HG03432 (cell line): ENCODE measurements at regions not wholly inside any gene's neighbourhood (a gene's known extent, or its start where the extent isn't known, plus 50 kb on each side); places are given as distances from the start of the nearest gene placed in this dataset.
"Not testable (repeated sequence)": the region's sequence is repeated elsewhere in the genome, so short reads cannot be mapped to it uniquely, and the experiment has no call there.

Source experiments
- ATAC-seq: cut with Tn5 transposase; IDR thresholded peaks from one replicate; pipeline ENCODE4 v1.9.1; 2021; ENCODE audit warnings: mild to moderate bottlenecking, moderate library complexity; ENCODE audit not compliant: unreplicated experiment

DNA sequence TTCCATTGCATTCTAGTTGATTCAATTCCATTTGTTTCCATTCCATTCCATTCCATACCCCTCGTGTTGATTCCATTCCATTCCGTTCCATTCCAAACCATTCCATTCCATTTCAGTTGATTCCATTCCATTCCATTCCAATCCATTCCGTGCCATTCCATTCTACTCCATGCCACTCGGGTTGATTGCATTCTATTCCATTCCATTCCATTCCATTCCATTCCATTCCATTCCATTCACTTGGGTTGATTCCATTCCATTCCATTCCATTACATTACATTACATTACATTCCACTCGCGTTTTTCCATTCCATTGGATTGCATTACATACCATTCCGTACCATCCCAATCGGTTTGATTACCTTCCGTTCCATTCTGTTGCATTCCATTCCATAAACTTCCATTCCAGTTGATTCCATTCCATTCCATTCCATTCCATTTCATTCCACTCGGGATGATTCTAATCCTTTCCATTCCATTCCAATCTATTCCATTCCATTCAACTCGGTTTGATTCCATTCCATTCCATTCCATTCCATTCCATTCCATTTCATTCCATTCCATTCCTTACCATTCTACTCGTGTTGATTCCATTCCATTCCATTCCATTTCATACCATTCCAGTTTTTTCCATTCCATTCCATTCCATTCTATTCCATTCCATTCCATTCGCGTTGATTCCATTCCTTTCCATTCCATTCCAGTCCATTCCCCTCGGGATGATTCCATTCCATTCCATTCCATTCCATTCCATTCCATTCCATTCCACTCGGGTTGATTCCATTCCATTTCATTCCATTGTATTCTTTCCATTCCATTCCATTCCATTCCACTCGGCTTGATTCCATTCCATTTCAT, 1140.4 kb downstream of the RPIA start:
- no peak for ATAC-seq

GRCh38 chr2:89833116-89833779, 1141.8 kb downstream of the RPIA start:
- ATAC-seq, result peak; percentile 54

- ATAC-seq, result no peak
Observed at GRCh38 chr2:89833780-89834117, 1142.3 kb downstream of the RPIA start.

DNA sequence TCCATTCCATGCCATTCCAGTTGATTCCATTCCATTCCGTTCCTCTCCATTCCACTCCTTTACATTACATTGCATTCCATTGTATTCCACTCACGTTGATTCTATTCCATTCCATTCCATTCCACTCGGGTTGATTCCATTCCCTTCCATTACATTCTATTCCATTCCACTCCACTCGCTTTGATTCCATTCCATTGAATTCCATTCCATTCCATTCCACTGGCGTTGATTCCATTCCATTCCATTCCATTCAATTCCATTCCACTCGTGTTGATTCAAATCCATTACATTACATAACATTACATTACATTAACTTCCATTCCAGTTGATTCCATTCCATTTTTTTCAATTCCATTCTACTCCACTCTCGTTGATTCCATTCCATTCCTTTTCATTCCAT, 1142.8 kb downstream of the RPIA start:
- no peak for ATAC-seq

- not testable (repeated sequence) for ATAC-seq
Observed at GRCh38 chr2:89836326-89836725, 1144.9 kb downstream of the RPIA start.

DNA sequence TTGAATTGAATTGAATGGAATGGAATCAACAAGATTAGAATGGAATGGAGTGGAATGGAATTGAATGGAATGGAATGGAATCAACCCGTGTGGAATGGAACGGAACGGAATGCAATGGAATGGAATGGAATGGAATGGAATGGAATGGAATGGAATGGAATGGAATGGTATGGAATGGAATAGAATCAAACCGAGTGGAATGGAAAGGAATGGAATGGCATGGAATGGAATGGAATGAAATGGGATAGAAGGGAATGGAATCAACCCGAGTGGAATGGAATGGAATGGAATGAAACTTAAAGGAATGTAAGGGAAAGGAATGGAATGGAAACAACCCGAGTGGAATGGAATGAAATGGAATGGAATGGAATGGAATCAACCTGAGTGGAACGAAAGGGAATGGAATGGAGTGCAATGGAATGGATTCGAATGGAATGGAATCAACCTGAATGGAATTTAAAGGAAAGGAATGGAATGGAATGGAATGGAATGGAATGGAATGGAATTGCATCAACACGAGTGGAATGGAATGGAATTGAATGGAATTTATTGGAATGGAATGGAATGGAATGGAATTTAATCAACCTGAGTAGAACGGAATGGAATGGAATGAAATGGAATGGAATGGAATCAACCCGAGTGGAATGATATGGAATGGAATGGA, 1146.6 kb downstream of the RPIA start:
- ATAC-seq, result no peak

GRCh38 chr2:89840175-89840574, 1148.7 kb downstream of the RPIA start:
- ATAC-seq, result not testable (repeated sequence)

GRCh38 chr2:89840781-89841475, 1149.5 kb downstream of the RPIA start:
- not testable (repeated sequence) for ATAC-seq

- ATAC-seq, result peak; percentile 30
Observed at GRCh38 chr2:89841476-89841840, 1150.0 kb downstream of the RPIA start.

- ATAC-seq, result no peak
Observed at GRCh38 chr2:89842180-89842908, 1150.9 kb downstream of the RPIA start.

GRCh38 chr2:89844221-89844943, 1152.9 kb downstream of the RPIA start:
- ATAC-seq, result no peak

- ATAC-seq, result no peak
Observed at GRCh38 chr2:89845532-89845931, 1154.1 kb downstream of the RPIA start.

DNA sequence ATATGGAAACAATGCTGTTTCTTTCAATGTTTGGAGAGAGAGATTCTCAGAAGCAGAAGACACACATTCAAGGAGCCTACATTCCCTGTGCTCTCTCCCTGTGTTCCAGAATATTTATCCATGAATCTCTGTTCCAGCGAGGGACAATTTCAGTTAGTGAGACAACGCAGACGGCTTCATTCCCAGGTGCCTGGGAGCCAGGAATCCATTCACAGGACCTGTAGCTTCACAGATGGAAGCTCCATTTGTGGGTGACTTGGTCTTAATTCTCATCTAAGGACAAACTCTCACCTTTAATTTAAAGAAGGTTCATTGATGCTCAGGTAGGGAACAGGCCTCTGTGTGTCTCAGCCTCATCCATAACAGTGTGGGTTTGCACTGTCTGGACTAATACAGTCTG, 1156.6 kb downstream of the RPIA start:
- ATAC-seq, result no peak

GRCh38 chr2:89848763-89849368, 1157.4 kb downstream of the RPIA start:
- no peak for ATAC-seq

DNA sequence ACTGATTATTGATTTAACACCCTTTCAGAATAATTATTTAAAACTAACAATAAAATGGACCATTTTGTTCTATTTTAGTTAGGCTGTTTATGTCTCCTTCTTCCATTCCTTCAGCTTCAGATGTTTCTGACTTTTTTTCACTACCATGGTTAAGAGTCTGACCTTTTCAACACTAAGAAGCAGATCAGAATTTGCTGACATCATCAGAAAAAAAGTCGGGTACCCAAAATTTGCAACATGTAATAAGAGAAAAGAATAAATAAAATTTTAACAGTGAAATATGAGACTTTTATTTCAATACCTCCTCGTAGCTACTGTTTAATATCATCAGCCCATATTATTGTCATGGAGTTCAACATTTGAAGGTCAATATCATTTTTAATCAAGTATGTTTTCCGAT, 1158.3 kb downstream of the RPIA start:
- ATAC-seq, result no peak

DNA sequence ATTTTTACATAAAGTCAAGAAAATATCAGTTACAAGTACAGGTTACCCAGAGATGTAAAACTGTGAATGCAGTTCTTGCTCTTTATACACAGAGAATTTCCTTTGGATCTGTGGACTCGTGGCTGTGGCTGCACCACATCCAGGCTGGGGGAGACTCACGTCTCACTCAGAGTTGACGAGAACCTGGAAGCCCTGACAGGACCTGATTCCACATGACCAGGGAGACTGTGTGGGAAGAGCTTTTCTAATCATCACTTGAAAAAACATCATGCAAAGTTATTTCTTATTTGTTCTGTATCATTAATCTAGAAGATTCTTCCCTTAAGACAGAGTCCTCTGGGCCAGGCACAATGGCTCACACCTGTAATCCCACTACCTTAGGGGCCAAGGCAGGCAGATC, 1159.0 kb downstream of the RPIA start:
- ATAC-seq, result no peak

DNA sequence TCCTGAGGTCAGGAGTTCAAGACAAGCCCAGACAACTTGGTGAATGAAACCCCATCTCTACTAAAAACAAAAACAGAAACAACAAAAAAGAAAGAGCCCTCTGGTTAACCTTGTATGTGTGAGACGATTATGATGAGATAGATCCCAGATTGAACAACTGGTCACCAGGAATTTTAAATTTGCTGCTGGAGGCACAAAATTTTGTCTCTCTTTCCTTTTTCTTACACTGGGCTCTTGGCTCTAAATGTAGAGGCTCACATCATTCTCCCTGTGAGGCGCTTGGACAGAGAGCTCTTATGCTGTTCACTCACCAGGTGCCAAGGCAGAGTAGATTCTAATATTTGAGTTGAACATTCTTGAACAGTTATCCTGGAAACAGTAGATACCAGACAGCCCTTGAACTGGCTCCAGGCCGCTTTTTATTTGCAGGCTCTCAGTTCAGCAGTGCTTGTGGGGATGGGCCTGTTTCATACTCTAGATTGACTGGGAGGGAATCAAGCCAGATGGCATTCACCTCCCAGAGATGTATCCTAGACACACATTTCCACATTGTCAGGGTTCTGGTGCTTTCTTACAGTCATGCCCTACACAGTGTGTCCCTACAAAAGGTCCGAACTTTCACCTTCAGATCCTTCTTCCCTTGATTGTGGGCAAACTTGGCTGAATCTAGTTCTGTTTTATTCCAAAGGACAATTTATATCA, 1159.6 kb downstream of the RPIA start:
- no peak for ATAC-seq

GRCh38 chr2:89851583-89851905, 1160.1 kb downstream of the RPIA start:
- ATAC-seq, result no peak

- not testable (repeated sequence) for ATAC-seq
Observed at GRCh38 chr2:89853427-89853826, 1162.0 kb downstream of the RPIA start.
